ENCODE measurements at regions not wholly inside any gene's neighbourhood (a gene's known extent, or its start where the extent isn't known, plus 50 kb on each side); places are given as distances from the start of the nearest gene placed in this dataset.
A peak's percentile ranks its signal among the peaks of the same experiment; 100 is the strongest.

GRCh38 chr15:98308117-98308516 lies 340.2 kb upstream of the IGF1R start (continued):
- TF ChIP-seq PATZ1 (CRISPR knock-in tag; IDR thresholded peaks at IDR 0.05; ENCODE audit: borderline replicate concordance): no peak
- TF ChIP-seq OSR1 (CRISPR knock-in tag; IDR thresholded peaks at IDR 0.05): no peak
- no peak for TF ChIP-seq SNAI2 (CRISPR knock-in tag; IDR thresholded peaks at IDR 0.05)
- TF ChIP-seq ZNF8 (CRISPR knock-in tag; IDR thresholded peaks at IDR 0.05): no peak
- TF ChIP-seq ZC3H10 (CRISPR knock-in tag; IDR thresholded peaks at IDR 0.05): no peak
- no peak for TF ChIP-seq TOX (CRISPR knock-in tag; IDR thresholded peaks at IDR 0.05; ENCODE audit: borderline replicate concordance)

- peak; percentile 76 for ATAC-seq
- TF ChIP-seq PATZ1 (CRISPR knock-in tag; IDR thresholded peaks at IDR 0.05; ENCODE audit: borderline replicate concordance) (no peak), OSR1 (CRISPR knock-in tag; IDR thresholded peaks at IDR 0.05) (no peak), BACH2 (CRISPR knock-in tag; IDR thresholded peaks at IDR 0.05; ENCODE audit: borderline replicate concordance) (no peak), ZC3H10 (CRISPR knock-in tag; IDR thresholded peaks at IDR 0.05) (no peak), ZNF8 (CRISPR knock-in tag; IDR thresholded peaks at IDR 0.05) (no peak), SNAI2 (CRISPR knock-in tag; IDR thresholded peaks at IDR 0.05) (no peak), TCF4 (CRISPR knock-in tag; IDR thresholded peaks at IDR 0.05; ENCODE audit: borderline replicate concordance) (no peak), ESRRG (CRISPR knock-in tag; IDR thresholded peaks at IDR 0.05) (no peak), ZNF565 (CRISPR knock-in tag; conservative IDR thresholded peaks at IDR 0.05; ENCODE audit: low read depth) (no peak), ZFP3 (CRISPR knock-in tag; IDR thresholded peaks at IDR 0.05) (no peak), CREB5 (CRISPR knock-in tag; IDR thresholded peaks at IDR 0.05; ENCODE audit: low read depth) (no peak), GLIS3 (CRISPR knock-in tag; IDR thresholded peaks at IDR 0.05) (no peak), ISL1 (CRISPR knock-in tag; IDR thresholded peaks at IDR 0.05) (no peak)
Observed at GRCh38 chr15:98311566-98312188, 336.7 kb upstream of the IGF1R start.

GRCh38 chr15:98312913-98313312 lies 335.4 kb upstream of the IGF1R start:
- no peak for TF ChIP-seq TSHZ2 (CRISPR knock-in tag; IDR thresholded peaks at IDR 0.05)
- no peak for TF ChIP-seq ZFP3 (CRISPR knock-in tag; IDR thresholded peaks at IDR 0.05)
- TF ChIP-seq TOX (CRISPR knock-in tag; IDR thresholded peaks at IDR 0.05; ENCODE audit: borderline replicate concordance): no peak
- no peak for TF ChIP-seq CSDC2 (CRISPR knock-in tag; IDR thresholded peaks at IDR 0.05)
- no peak for TF ChIP-seq CSRNP3 (CRISPR knock-in tag; IDR thresholded peaks at IDR 0.05)
- no peak for TF ChIP-seq POU6F1 (CRISPR knock-in tag; IDR thresholded peaks at IDR 0.05; ENCODE audit: borderline replicate concordance, low read depth)
- TF ChIP-seq CREB5 (CRISPR knock-in tag; IDR thresholded peaks at IDR 0.05; ENCODE audit: low read depth): no peak
- TF ChIP-seq ZNF70 (CRISPR knock-in tag; IDR thresholded peaks at IDR 0.05): no peak
- TF ChIP-seq OSR1 (CRISPR knock-in tag; IDR thresholded peaks at IDR 0.05): no peak
- no peak for TF ChIP-seq BACH2 (CRISPR knock-in tag; IDR thresholded peaks at IDR 0.05; ENCODE audit: borderline replicate concordance)
- TF ChIP-seq ZC3H10 (CRISPR knock-in tag; IDR thresholded peaks at IDR 0.05): no peak
- TF ChIP-seq ARNTL (CRISPR knock-in tag; IDR thresholded peaks at IDR 0.05; ENCODE audit: borderline replicate concordance, low read depth): no peak
- TF ChIP-seq ISL1 (CRISPR knock-in tag; IDR thresholded peaks at IDR 0.05): no peak
- no peak for ATAC-seq
